ENCODE measurements at regions not wholly inside any gene's neighbourhood (a gene's known extent, or its start where the extent isn't known, plus 50 kb on each side); places are given as distances from the start of the nearest gene placed in this dataset.

- no peak for TF ChIP-seq CTCF (IDR thresholded peaks at IDR 0.05; ENCODE audit: low read depth, low read length)
- TF ChIP-seq MAX (IDR thresholded peaks at IDR 0.05; ENCODE audit: low read depth, low read length) = no peak
- TF ChIP-seq POLR2A (IDR thresholded peaks at IDR 0.05; ENCODE audit: extremely low read depth, insufficient read length) = no peak
These were observed 251.1 kb downstream of the EFNB2 start for GRCh38 chr13:106284358-106284757.

All from NB4 (cell line).